HG03432 (cell line): ENCODE measurements at regions not wholly inside any gene's neighbourhood (a gene's known extent, or its start where the extent isn't known, plus 50 kb on each side); places are given as distances from the start of the nearest gene placed in this dataset.
"Not testable (repeated sequence)": the region's sequence is repeated elsewhere in the genome, so short reads cannot be mapped to it uniquely, and the experiment has no call there.

Experiments
- ATAC-seq: cut with Tn5 transposase; IDR thresholded peaks from one replicate; pipeline ENCODE4 v1.9.1; 2021; ENCODE audit warnings: mild to moderate bottlenecking, moderate library complexity; ENCODE audit not compliant: unreplicated experiment

GRCh38 chr3:10726787-10727186 is 89.2 kb upstream of the SLC6A11 start:
- no peak for ATAC-seq

GRCh38 chr3:10729439-10729838 is 86.6 kb upstream of the SLC6A11 start:
- no peak for ATAC-seq

- ATAC-seq: no peak
Measured at GRCh38 chr3:10732292-10732691, 83.7 kb upstream of the SLC6A11 start.

- no peak for ATAC-seq
Measured at GRCh38 chr3:10733297-10733696, 82.7 kb upstream of the SLC6A11 start.

DNA sequence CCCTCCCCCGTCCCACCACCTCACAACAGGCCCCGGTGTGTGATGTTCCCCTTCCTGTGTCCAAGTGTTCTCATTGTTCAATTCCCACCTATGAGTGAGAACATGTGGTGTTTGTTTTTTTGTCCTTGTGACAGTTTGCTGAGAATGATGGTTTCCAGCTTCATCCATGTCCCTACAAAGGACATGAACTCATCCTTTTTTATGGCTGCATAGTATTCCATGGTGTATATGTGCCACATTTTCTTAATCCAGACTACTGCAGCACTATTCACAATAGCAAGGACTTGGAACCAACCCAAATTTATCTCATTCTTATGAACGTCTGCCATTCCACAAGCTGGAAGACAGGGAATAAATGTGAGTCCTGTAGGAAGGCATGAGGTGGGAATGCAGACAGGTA is 79.6 kb upstream of the SLC6A11 start:
- ATAC-seq: not testable (repeated sequence)

- ATAC-seq: no peak
Measured at GRCh38 chr3:10737785-10738184, 78.2 kb upstream of the SLC6A11 start.

GRCh38 chr3:10738688-10739372 is 77.2 kb upstream of the SLC6A11 start:
- no peak for ATAC-seq

- no peak for ATAC-seq
Measured at GRCh38 chr3:10740954-10741353, 75.1 kb upstream of the SLC6A11 start.

DNA sequence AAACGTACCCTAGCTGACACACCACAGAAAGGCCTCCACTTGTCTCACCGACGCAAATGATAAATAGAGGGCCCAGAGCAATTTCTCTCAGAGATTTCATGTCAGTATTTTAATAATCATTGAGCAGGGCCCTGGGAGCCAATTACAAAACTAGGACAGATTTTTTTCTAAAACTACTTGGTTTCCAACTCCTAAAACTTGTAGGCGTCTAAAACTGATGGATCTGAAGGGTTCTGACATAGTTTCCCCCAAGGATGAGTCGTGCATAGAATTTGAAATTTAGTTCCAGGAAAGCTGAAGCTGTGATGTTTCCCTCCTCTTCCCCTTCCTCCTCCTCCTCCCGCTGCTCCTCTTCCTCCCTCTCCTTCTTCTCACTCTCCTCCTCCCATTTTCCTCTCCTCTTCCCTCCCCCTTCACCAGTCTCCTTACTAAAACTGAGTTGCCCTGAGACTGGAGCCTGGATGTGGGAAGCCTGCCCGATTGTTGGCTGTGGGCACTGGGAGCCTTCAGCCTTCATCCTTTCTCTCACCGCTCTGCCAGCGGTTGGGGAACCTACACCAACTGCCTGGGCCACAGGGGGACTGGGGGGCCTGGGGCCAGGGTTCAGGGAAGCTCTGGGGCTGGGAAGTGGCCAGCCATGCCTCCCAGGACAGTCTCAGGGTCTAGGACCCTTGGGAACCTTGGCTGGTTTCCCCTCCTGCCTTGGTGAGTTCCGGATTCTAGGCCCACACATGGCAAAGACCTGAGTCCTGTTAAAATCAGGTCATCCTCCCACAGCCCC is 73.9 kb upstream of the SLC6A11 start:
- no peak for ATAC-seq

GRCh38 chr3:10743366-10744097 is 72.5 kb upstream of the SLC6A11 start:
- no peak for ATAC-seq

DNA sequence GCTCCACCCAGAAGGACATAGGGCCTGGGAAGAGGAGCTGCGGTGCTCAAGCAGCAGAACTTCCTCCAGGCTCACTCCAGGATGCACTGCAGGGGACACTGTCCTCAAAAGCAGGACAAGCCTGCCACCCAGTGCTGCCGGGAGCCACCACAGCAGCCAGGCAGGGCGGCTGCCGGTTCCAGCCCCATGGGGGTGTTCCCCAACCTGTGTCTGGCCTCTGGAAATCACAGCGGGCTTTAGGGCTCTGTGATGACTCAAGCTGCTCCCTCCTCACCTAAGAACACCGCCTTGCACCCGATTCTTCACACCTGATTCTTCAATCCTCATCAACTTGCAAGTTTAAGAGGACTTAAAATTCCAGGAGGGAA is 71.9 kb upstream of the SLC6A11 start:
- no peak for ATAC-seq

DNA sequence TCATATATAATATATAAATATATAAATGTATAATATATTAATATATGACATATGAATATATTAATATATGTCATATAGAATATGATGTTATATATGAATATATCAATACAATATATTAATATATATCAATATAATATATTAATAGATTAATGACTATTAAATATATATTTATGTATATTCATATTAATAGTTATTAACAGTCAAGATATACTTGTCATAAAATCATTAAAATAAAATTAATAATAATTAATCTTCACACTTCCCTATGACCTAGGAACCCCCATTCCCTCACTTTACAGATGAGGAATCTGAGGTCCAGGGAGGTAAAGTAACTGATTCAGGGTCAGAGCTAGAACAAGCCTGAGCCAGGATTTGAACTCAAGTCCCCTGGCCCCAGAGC is 70.6 kb upstream of the SLC6A11 start:
- ATAC-seq: no peak

- no peak for ATAC-seq
Measured at GRCh38 chr3:10746001-10746400, 70.0 kb upstream of the SLC6A11 start.

- ATAC-seq: no peak
Measured at GRCh38 chr3:10746684-10747083, 69.3 kb upstream of the SLC6A11 start.

DNA sequence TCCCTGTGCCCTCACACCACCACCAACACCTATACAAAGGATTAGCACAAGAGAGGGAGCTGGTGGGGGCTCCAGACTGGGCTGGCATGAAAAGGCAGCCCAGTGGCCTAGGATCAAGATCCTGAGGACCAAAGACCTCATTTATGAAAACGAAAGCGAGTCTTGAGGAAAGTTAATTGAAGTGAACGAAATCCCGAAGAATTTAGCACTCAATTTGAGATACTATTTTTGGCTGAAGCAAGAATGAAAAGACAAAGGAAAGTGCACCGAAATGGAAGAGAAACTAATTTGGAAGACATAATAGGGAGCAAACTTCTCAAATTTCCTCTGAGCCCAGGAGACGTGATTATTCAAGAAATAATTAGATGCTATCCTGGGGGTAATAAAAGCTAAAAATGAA is 68.7 kb upstream of the SLC6A11 start:
- ATAC-seq: no peak

DNA sequence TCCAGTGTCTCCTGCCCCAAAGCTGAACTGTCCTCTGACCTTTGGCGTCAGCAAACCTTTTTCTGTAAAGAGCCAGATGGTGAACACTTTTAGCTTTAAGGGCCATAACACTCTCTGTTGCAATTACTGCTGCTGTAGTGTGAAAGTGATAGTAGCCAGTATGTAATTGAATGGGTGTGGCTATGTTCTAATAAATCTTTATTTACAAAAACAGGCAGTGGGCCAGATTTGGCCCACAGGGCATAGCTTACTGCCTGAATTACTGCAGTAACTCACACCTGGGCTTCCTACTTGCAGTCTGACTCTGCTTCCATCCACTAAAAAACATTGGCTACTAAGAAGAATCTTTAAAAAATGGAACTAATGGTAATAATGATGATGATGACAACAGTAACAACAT is 68.0 kb upstream of the SLC6A11 start:
- no peak for ATAC-seq

GRCh38 chr3:10753964-10754363 is 62.1 kb upstream of the SLC6A11 start:
- no peak for ATAC-seq

- no peak for ATAC-seq
Measured at GRCh38 chr3:10756546-10756945, 59.5 kb upstream of the SLC6A11 start.

DNA sequence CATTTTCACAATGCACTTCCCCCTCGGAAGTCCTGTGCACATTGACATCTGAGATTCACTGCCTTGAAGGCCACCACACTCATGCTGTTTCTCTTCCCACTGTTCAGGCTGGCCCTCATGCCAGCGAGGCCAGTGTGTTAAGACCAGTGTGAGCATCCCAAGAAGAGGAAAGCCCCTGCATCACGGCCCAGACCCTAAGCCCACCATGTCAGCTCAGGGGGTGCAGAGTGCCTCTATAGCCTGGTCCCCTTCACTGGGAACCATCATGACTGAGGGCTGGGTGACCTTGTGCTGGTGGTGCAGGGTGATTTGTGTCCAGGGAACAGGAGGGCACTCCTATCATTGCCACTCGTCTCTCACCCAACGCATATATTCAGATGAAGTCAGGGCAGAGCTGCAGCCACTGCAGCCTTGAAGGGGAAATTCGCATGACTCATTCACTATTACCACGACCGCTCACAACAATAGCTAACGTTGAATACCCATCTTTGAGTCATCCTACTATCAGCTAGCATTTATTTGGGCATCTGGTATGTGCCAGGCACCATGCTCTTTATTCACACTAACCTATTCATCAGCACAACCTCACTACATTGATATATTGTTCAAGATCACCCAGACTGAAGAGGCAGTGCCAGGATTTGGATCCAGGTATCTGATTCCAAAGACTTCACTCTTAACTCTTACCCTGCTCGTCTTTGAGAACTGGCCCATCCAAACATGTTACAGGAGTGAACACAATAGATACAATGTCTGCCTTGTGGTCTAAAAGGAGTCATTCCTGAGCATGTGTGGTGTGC is 58.8 kb upstream of the SLC6A11 start:
- no peak for ATAC-seq

DNA sequence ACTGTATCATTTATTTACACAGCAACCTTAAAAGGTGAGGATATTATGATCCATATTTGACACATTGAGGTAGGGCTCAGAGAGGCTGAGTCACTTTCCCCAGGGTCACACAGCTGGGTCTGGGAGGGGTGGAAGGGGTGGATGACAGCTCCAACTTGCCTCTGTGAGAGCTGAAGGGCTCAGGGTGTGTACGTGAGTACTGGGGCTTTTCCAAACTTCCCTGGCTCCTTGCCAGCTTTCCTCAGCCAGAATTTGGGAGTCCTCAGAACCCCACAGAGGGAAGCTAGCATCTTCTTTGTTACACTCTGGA is 58.3 kb upstream of the SLC6A11 start:
- no peak for ATAC-seq

DNA sequence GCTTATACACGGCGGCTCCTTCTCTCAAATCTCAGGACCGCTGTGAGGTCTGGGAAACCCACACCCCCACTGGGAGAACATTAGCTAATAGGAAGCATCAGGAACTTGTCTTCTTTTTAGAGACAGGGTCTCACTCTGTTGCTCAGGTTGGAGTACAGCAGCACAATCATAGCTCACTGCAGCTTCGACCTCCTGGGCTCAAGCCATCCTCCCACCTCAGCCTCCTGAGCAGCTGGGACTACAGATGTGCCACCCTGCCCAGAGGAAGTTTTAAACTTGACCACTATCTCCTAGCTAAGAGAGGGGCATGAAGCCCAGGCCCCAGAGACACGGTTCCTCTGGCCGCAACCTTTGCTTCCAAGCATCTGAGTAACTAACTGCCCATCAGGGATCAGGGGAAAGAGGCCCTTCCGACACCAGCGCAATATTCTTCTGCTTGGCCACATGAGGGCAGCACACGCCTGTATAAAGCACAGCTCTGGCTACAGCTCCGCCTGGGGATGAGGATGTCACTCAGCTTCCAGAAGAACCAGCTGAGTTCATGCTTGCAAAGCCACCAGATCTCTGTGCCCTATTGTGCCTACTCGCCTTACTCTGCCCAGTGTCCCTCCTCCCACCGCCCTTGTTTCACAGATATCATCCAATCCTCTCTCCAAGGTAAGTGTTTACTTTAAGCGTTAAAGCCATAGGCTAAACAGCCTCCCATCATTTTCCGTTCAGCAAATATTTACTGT is 57.6 kb upstream of the SLC6A11 start:
- peak; percentile 67 for ATAC-seq
